ENCODE measurements at regions not wholly inside any gene's neighbourhood (a gene's known extent, or its start where the extent isn't known, plus 50 kb on each side); places are given as distances from the start of the nearest gene placed in this dataset.

GRCh38 chr5:6108540-6108848, 269.9 kb downstream of the MED10 start:
- TF ChIP-seq, protein P1, sequence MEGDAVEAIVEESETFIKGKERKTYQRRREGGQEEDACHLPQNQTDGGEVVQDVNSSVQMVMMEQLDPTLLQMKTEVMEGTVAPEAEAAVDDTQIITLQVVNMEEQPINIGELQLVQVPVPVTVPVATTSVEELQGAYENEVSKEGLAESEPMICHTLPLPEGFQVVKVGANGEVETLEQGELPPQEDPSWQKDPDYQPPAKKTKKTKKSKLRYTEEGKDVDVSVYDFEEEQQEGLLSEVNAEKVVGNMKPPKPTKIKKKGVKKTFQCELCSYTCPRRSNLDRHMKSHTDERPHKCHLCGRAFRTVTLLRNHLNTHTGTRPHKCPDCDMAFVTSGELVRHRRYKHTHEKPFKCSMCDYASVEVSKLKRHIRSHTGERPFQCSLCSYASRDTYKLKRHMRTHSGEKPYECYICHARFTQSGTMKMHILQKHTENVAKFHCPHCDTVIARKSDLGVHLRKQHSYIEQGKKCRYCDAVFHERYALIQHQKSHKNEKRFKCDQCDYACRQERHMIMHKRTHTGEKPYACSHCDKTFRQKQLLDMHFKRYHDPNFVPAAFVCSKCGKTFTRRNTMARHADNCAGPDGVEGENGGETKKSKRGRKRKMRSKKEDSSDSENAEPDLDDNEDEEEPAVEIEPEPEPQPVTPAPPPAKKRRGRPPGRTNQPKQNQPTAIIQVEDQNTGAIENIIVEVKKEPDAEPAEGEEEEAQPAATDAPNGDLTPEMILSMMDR (conservative IDR thresholded peaks at IDR 0.05 in 1 of 2, IDR thresholded peaks at IDR 0.05 in 1 of 2; ENCODE audit: extremely low read depth in 1 of 2, insufficient read depth in 1 of 2, low read depth in 1 of 2, low read length in 2 of 2): no peak
- no peak for TF ChIP-seq EZH2 (IDR thresholded peaks at IDR 0.05; ENCODE audit: borderline replicate concordance, low read length)

Measured in mammary epithelial cell (primary cell).